ENCODE measurements at regions not wholly inside any gene's neighbourhood (a gene's known extent, or its start where the extent isn't known, plus 50 kb on each side); places are given as distances from the start of the nearest gene placed in this dataset.

- no peak for ATAC-seq
- Mint-ChIP-seq H3K4me3 (no peak overlapping the region), H3K27ac (no peak overlapping the region), H3K27me3 (no peaks in the 10 kb centered on the region), H3K36me3 (ENCODE audit: low read depth) (no peaks in the 10 kb centered on the region), H3K4me1 (no peaks in the 10 kb centered on the region), H3K9me3 (ENCODE audit: low read depth) (peaks cover 4% of the 10 kb centered on the region)
- intact Hi-C loops (cut with DNase I, micrococcal nuclease), result no loop called here
- no peak for DNase-seq
- ChIA-PET POLR2A (no interaction called here), CTCF (no interaction called here)
Observed at GRCh38 chr5:164998142-164998541, 1492.7 kb downstream of the MAT2B start.

GRCh38 chr5:164998590-164998989 is 1493.2 kb downstream of the MAT2B start:
- Mint-ChIP-seq H3K4me1 (no peaks in the 10 kb centered on the region), H3K27ac (no peak overlapping the region), H3K9me3 (ENCODE audit: low read depth) (peaks cover 3% of the 10 kb centered on the region), H3K27me3 (no peaks in the 10 kb centered on the region), H3K4me3 (no peak overlapping the region), H3K36me3 (ENCODE audit: low read depth) (no peaks in the 10 kb centered on the region)
- POLR2A ChIA-PET, result no interaction called here
- ATAC-seq (no peak), DNase-seq (no peak)
- CTCF ChIA-PET, result no interaction called here
- intact Hi-C loops (cut with DNase I, micrococcal nuclease), result no loop called here

GRCh38 chr5:165000479-165001190 is 1495.2 kb downstream of the MAT2B start:
- ChIA-PET POLR2A (no interaction called here), CTCF (no interaction called here)
- Mint-ChIP-seq H3K27me3 (no peaks in the 10 kb centered on the region), H3K36me3 (ENCODE audit: low read depth) (no peaks in the 10 kb centered on the region), H3K4me3 (no peak overlapping the region), H3K9me3 (ENCODE audit: low read depth) (peaks cover 2% of the 10 kb centered on the region), H3K4me1 (no peaks in the 10 kb centered on the region), H3K27ac (no peak overlapping the region)
- ATAC-seq (no peak), DNase-seq (no peak)
- intact Hi-C loops (cut with DNase I, micrococcal nuclease), result no loop called here

DNA sequence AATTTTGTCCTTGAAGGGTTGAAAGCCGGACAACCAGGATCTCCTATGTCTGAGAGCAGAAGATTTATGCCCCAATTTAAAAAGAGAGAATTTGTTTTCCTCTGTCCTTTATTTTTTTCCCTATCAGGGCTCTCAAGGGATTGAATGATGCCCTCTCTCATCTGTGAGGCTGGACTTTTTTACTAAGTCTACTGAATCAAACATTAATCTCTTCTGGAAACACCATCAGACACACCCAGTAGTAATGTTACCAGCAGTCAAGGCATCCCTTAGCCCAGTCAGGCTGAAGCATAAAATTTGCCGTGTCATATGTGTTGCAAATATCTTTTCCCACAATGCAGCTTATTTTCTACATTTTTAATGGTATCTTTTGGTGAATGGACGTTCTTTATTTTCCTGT is 1497.9 kb downstream of the MAT2B start:
- POLR2A ChIA-PET, result no interaction called here
- no peak overlapping the region for H3K27ac Mint-ChIP-seq
- no peak for DNase-seq
- CTCF ChIA-PET, result no interaction called here
- H3K9me3 Mint-ChIP-seq (ENCODE audit: low read depth), result peaks cover 2% of the 10 kb centered on the region
- H3K4me3 Mint-ChIP-seq, result no peak overlapping the region
- H3K27me3 Mint-ChIP-seq, result no peaks in the 10 kb centered on the region
- no peaks in the 10 kb centered on the region for H3K4me1 Mint-ChIP-seq
- intact Hi-C loops (cut with DNase I, micrococcal nuclease), result no loop called here
- no peak for ATAC-seq
- H3K36me3 Mint-ChIP-seq (ENCODE audit: low read depth), result no peaks in the 10 kb centered on the region

DNA sequence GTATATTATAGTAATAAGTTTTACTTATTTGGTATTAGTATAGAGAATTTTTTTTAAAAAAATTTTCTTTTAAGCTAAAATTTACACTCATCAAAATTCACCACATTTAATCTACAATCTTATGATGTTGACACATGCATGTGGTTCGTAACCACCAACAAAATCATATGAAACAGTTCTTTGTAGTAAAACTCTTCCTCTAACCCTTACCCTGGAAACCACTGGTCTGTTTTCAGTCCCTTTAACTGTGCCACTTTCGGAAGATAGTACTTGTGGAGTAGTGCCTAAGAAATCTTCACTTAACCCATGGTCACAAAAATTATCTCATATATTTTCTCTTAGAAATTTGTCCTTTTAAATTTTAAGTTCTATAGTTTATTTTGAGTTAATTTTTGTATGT is 1498.8 kb downstream of the MAT2B start:
- Mint-ChIP-seq H3K27ac (no peak overlapping the region), H3K4me1 (no peaks in the 10 kb centered on the region), H3K4me3 (no peak overlapping the region), H3K9me3 (ENCODE audit: low read depth) (peaks cover 2% of the 10 kb centered on the region), H3K27me3 (no peaks in the 10 kb centered on the region), H3K36me3 (ENCODE audit: low read depth) (no peaks in the 10 kb centered on the region)
- ATAC-seq (no peak), DNase-seq (no peak)
- ChIA-PET POLR2A (no interaction called here), CTCF (no interaction called here)
- intact Hi-C loops (cut with DNase I, micrococcal nuclease), result no loop called here

DNA sequence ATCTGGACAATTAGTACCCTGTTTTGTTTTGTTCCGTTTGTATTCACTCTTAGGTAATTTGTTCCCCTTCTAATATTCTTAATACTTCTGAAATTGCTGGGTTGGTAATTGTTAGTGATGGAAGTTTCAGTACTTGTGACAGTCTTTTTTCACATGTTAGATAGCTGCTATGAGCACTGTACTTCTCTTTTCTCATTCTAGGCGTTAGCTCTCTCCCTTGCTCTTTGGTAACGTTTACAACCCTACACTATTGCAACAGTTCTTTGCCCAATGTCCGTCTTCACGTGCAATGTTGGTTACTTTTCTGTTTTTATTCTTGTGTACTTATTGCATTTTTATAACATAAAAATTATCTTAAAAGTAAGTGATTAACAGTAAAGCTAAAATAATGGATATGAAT is 1509.0 kb downstream of the MAT2B start:
- ChIA-PET POLR2A (no interaction called here), CTCF (no interaction called here)
- no peaks in the 10 kb centered on the region for H3K27me3 Mint-ChIP-seq
- intact Hi-C loops (cut with DNase I, micrococcal nuclease), result no loop called here
- H3K36me3 Mint-ChIP-seq (ENCODE audit: low read depth), result no peaks in the 10 kb centered on the region
- no peaks in the 10 kb centered on the region for H3K9me3 Mint-ChIP-seq (ENCODE audit: low read depth)
- H3K4me3 Mint-ChIP-seq, result no peak overlapping the region
- DNase-seq (no peak), ATAC-seq (no peak)
- H3K4me1 Mint-ChIP-seq, result no peaks in the 10 kb centered on the region
- no peak overlapping the region for H3K27ac Mint-ChIP-seq

DNA sequence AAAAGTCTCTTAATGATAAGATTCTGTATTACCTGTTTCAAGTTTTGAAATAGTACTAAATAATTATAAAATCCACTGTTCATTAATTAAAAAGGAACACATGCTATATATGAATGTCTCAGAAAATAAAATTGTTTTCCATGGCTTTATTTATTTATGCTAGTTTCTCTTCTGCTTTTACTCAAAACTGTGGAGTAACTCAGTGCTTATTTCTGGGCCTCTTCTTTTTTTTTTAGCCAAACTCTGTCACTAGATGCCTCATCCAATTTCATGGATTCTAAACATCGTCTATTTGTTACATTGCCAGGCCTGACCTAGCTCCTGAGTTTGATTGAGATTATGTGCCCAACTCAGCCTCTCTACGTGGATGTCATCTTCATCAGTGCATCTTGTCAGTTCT is 1509.7 kb downstream of the MAT2B start:
- ATAC-seq (no peak), DNase-seq (no peak)
- no peaks in the 10 kb centered on the region for H3K36me3 Mint-ChIP-seq (ENCODE audit: low read depth)
- POLR2A ChIA-PET, result no interaction called here
- intact Hi-C loops (cut with DNase I, micrococcal nuclease), result no loop called here
- no peaks in the 10 kb centered on the region for H3K27me3 Mint-ChIP-seq
- H3K27ac Mint-ChIP-seq, result no peak overlapping the region
- CTCF ChIA-PET, result no interaction called here
- no peaks in the 10 kb centered on the region for H3K9me3 Mint-ChIP-seq (ENCODE audit: low read depth)
- no peaks in the 10 kb centered on the region for H3K4me1 Mint-ChIP-seq
- H3K4me3 Mint-ChIP-seq, result no peak overlapping the region

DNA sequence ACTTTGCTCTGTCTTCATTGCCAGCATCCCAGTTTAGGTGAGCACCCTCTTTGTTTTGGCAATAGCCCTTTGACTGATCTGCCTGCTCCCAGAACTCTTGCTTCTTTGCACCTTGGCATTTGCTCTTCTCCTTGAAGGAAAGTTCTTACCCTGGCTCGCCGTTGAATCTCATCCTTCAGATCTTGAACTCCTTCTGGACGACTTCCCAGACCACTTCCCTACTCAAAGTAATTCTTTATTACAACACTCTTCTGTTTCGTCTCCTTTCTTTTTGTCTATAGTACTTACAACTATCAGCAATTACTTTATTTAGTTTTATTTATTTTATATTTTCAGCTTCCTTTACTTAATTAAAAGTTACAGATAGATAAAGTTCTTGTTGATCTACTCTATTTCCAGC is 1510.1 kb downstream of the MAT2B start:
- ATAC-seq (no peak), DNase-seq (no peak)
- Mint-ChIP-seq H3K4me1 (no peaks in the 10 kb centered on the region), H3K27me3 (no peaks in the 10 kb centered on the region), H3K27ac (no peak overlapping the region), H3K9me3 (ENCODE audit: low read depth) (no peaks in the 10 kb centered on the region), H3K4me3 (no peak overlapping the region), H3K36me3 (ENCODE audit: low read depth) (no peaks in the 10 kb centered on the region)
- CTCF ChIA-PET, result no interaction called here
- POLR2A ChIA-PET, result no interaction called here
- intact Hi-C loops (cut with DNase I, micrococcal nuclease), result no loop called here

GRCh38 chr5:165026971-165027370 is 1521.6 kb downstream of the MAT2B start:
- Mint-ChIP-seq H3K27me3 (no peaks in the 10 kb centered on the region), H3K4me3 (no peak overlapping the region), H3K27ac (no peak overlapping the region), H3K9me3 (ENCODE audit: low read depth) (peaks cover 4% of the 10 kb centered on the region), H3K4me1 (no peaks in the 10 kb centered on the region), H3K36me3 (ENCODE audit: low read depth) (no peaks in the 10 kb centered on the region)
- DNase-seq, result no peak
- CTCF ChIA-PET, result no interaction called here
- intact Hi-C loops (cut with DNase I, micrococcal nuclease), result no loop called here
- no peak for ATAC-seq
- POLR2A ChIA-PET, result interaction anchor here (0.6 kb wide), 1 partner anchor 370 kb away, joined by 4 read pairs; no protein-coding TSS in a partner anchor

DNA sequence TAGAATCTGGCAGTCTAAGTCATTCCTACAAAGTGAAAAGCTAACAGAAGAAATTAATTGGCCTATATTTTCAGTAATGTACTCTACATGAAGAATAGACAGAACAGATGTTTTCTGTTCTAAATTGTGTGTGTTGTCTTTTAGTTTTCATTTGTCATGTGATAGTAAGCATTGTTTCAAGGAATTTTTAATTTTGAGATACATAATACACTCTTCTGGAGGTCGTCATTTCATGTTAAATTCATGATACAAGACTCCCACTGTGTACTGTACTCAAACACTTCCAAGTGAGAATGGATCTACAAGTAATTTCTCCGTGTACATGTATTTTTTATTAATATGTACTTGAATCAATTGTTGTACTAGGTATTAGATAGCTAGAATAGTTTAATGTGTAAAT is 1522.9 kb downstream of the MAT2B start:
- ATAC-seq (no peak), DNase-seq (no peak)
- CTCF ChIA-PET, result no interaction called here
- H3K27ac Mint-ChIP-seq, result no peak overlapping the region
- H3K9me3 Mint-ChIP-seq (ENCODE audit: low read depth), result peaks cover 4% of the 10 kb centered on the region
- H3K4me3 Mint-ChIP-seq, result no peak overlapping the region
- intact Hi-C loops (cut with DNase I, micrococcal nuclease), result no loop called here
- no peaks in the 10 kb centered on the region for H3K27me3 Mint-ChIP-seq
- no peaks in the 10 kb centered on the region for H3K36me3 Mint-ChIP-seq (ENCODE audit: low read depth)
- H3K4me1 Mint-ChIP-seq, result no peaks in the 10 kb centered on the region
- POLR2A ChIA-PET, result no interaction called here

DNA sequence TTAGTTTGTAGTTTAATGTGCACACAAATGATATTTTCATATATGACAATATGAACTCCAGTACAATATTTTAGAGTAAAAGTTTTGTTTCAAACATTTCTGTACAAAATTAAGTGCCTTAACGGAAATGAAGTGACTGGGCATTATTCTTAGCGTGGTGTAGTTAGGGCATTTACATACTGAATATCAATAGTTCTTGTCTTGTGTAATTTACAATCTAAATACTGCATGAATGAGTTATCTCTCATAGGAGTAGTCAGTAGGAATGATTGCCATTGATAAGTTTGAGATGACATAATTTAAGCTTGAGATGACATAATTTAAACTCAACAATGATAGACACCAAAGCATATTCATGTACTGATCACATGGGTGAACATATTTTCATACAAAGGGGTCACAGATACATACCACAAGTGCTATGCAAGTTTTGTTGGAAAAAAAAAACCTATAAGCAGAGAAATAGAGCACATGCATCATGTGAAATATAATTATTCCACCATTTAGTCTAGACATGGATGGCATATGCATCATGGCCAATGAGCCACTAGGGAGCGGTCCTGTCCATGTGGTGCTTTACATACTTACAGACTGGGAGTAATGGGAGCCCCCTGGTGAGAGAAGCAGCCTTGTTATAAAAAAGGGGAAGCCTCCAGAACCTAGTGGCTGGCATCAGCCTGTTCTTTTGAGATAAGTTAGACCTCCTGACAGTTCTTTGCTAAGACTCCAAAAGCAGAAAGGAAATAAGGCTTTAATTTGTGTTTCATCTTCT is 1523.9 kb downstream of the MAT2B start:
- DNase-seq (peak; percentile 6), ATAC-seq (no peak)
- Mint-ChIP-seq H3K4me3 (no peak overlapping the region), H3K4me1 (no peaks in the 10 kb centered on the region), H3K9me3 (ENCODE audit: low read depth) (peaks cover 4% of the 10 kb centered on the region), H3K36me3 (ENCODE audit: low read depth) (no peaks in the 10 kb centered on the region), H3K27ac (no peak overlapping the region), H3K27me3 (no peaks in the 10 kb centered on the region)
- CTCF ChIA-PET, result no interaction called here
- intact Hi-C loops (cut with DNase I, micrococcal nuclease), result no loop called here
- POLR2A ChIA-PET, result no interaction called here

GRCh38 chr5:165030971-165031370 is 1525.6 kb downstream of the MAT2B start:
- ATAC-seq (no peak), DNase-seq (no peak)
- Mint-ChIP-seq H3K36me3 (ENCODE audit: low read depth) (no peaks in the 10 kb centered on the region), H3K9me3 (ENCODE audit: low read depth) (peaks cover 3% of the 10 kb centered on the region), H3K4me1 (no peaks in the 10 kb centered on the region), H3K27ac (no peak overlapping the region), H3K27me3 (no peaks in the 10 kb centered on the region), H3K4me3 (no peak overlapping the region)
- intact Hi-C loops (cut with DNase I, micrococcal nuclease), result no loop called here
- POLR2A ChIA-PET, result no interaction called here
- CTCF ChIA-PET, result interaction anchor here (0.7 kb wide), 1 partner anchor 8 kb away, joined by 3 read pairs; no protein-coding TSS in a partner anchor
